Mucosa of stomach (tissue), 1 donor: ENCODE measurements at regions not wholly inside any gene's neighbourhood (a gene's known extent, or its start where the extent isn't known, plus 50 kb on each side); places are given as distances from the start of the nearest gene placed in this dataset.
"Not testable (repeated sequence)": the region's sequence is repeated elsewhere in the genome, so short reads cannot be mapped to it uniquely, and the experiment has no call there.

Source experiments
- H3K27me3 ChIP-seq: one replicate; pipeline ENCODE4 v1.7.0; 2013; ENCODE audit warnings: mild to moderate bottlenecking, low read length; ENCODE audit not compliant: control insufficient read depth, insufficient read depth
- H3K36me3 ChIP-seq: one replicate; pipeline ENCODE4 v1.7.0; 2013; ENCODE audit warnings: low read length; ENCODE audit not compliant: control insufficient read depth, insufficient read depth
- H3K4me1 ChIP-seq: one replicate; pipeline ENCODE4 v1.7.0; 2013; ENCODE audit warnings: mild to moderate bottlenecking, low read length; ENCODE audit not compliant: control insufficient read depth, insufficient read depth
- H3K4me3 ChIP-seq: one replicate; pipeline ENCODE4 v1.7.0; 2013; ENCODE audit warnings: low read length
- H3K9ac ChIP-seq: one replicate; pipeline ENCODE4 v1.7.0; 2013; ENCODE audit warnings: mild to moderate bottlenecking, low read length, moderate library complexity
- H3K9me3 ChIP-seq: one replicate; pipeline ENCODE4 v1.7.0; 2013; ENCODE audit warnings: mild to moderate bottlenecking, low read length, moderate library complexity; ENCODE audit not compliant: control insufficient read depth
- donor health status: Pancreatic carcinoma.

GRCh38 chr6:48983377-48983776, 479.7 kb downstream of the MMUT start:
- Histone ChIP-seq H3K4me3 (no peak overlapping the region), H3K9me3 (no peaks in the 10 kb centered on the region), H3K9ac (no peak overlapping the region), H3K36me3 (no peaks in the 10 kb centered on the region), H3K4me1 (no peaks in the 10 kb centered on the region), H3K27me3 (no peaks in the 10 kb centered on the region)

GRCh38 chr6:48979806-48980205, 483.2 kb downstream of the MMUT start:
- Histone ChIP-seq H3K27me3 (no peaks in the 10 kb centered on the region), H3K9ac (no peak overlapping the region), H3K9me3 (no peaks in the 10 kb centered on the region), H3K36me3 (no peaks in the 10 kb centered on the region), H3K4me1 (no peaks in the 10 kb centered on the region), H3K4me3 (no peak overlapping the region)

- Histone ChIP-seq H3K4me1 (no peaks in the 10 kb centered on the region), H3K9me3 (no peaks in the 10 kb centered on the region), H3K4me3 (no peak overlapping the region), H3K27me3 (no peaks in the 10 kb centered on the region), H3K36me3 (no peaks in the 10 kb centered on the region), H3K9ac (no peak overlapping the region)
Measured at GRCh38 chr6:48979085-48979484, 484.0 kb downstream of the MMUT start.

- Histone ChIP-seq H3K36me3 (no peaks in the 10 kb centered on the region), H3K9ac (no peak overlapping the region), H3K4me1 (no peaks in the 10 kb centered on the region), H3K9me3 (no peaks in the 10 kb centered on the region), H3K4me3 (no peak overlapping the region), H3K27me3 (no peaks in the 10 kb centered on the region)
Measured at GRCh38 chr6:48978016-48978415, 485.0 kb downstream of the MMUT start.

GRCh38 chr6:48977573-48977972, 485.5 kb downstream of the MMUT start:
- Histone ChIP-seq H3K9me3 (no peaks in the 10 kb centered on the region), H3K4me3 (no peak overlapping the region), H3K36me3 (no peaks in the 10 kb centered on the region), H3K9ac (no peak overlapping the region), H3K4me1 (no peaks in the 10 kb centered on the region), H3K27me3 (no peaks in the 10 kb centered on the region)

- Histone ChIP-seq H3K9ac (no peak overlapping the region), H3K36me3 (no peaks in the 10 kb centered on the region), H3K27me3 (no peaks in the 10 kb centered on the region), H3K4me1 (no peaks in the 10 kb centered on the region), H3K9me3 (no peaks in the 10 kb centered on the region), H3K4me3 (no peak overlapping the region)
Measured at GRCh38 chr6:48973491-48973890, 489.6 kb downstream of the MMUT start.

GRCh38 chr6:48961781-48962415, 501.2 kb downstream of the MMUT start:
- H3K27me3 ChIP-seq = no peaks in the 10 kb centered on the region
- H3K9ac ChIP-seq = no peak overlapping the region
- H3K4me1 ChIP-seq = no peaks in the 10 kb centered on the region
- H3K4me3 ChIP-seq = no peak overlapping the region
- no peaks in the 10 kb centered on the region for H3K36me3 ChIP-seq
- no peaks in the 10 kb centered on the region for H3K9me3 ChIP-seq

GRCh38 chr6:48959251-48960060, 503.6 kb downstream of the MMUT start:
- Histone ChIP-seq H3K36me3 (no peaks in the 10 kb centered on the region), H3K9ac (no peak overlapping the region), H3K9me3 (no peaks in the 10 kb centered on the region), H3K4me3 (no peak overlapping the region), H3K4me1 (no peaks in the 10 kb centered on the region), H3K27me3 (no peaks in the 10 kb centered on the region)

GRCh38 chr6:48957781-48958180, 505.3 kb downstream of the MMUT start:
- Histone ChIP-seq H3K9me3 (no peaks in the 10 kb centered on the region), H3K27me3 (no peaks in the 10 kb centered on the region), H3K36me3 (no peaks in the 10 kb centered on the region), H3K4me3 (no peak overlapping the region), H3K9ac (no peak overlapping the region), H3K4me1 (no peaks in the 10 kb centered on the region)

GRCh38 chr6:48951917-48952316, 511.1 kb downstream of the MMUT start:
- H3K9me3 ChIP-seq = no peaks in the 10 kb centered on the region
- H3K36me3 ChIP-seq = no peaks in the 10 kb centered on the region
- no peak overlapping the region for H3K4me3 ChIP-seq
- no peak overlapping the region for H3K9ac ChIP-seq
- H3K27me3 ChIP-seq = no peaks in the 10 kb centered on the region
- no peaks in the 10 kb centered on the region for H3K4me1 ChIP-seq

GRCh38 chr6:48944276-48944675, 518.8 kb downstream of the MMUT start:
- not testable (repeated sequence) for H3K4me1 ChIP-seq, H3K4me3 ChIP-seq, H3K27me3 ChIP-seq, H3K9ac ChIP-seq, H3K36me3 ChIP-seq, H3K9me3 ChIP-seq

GRCh38 chr6:48933136-48933535, 529.9 kb downstream of the MMUT start:
- Histone ChIP-seq H3K4me3 (no peak overlapping the region), H3K9ac (no peak overlapping the region), H3K9me3 (no peaks in the 10 kb centered on the region), H3K36me3 (no peaks in the 10 kb centered on the region), H3K27me3 (no peaks in the 10 kb centered on the region), H3K4me1 (no peaks in the 10 kb centered on the region)
